HepG2 (cell line): ENCODE measurements at regions not wholly inside any gene's neighbourhood (a gene's known extent, or its start where the extent isn't known, plus 50 kb on each side); places are given as distances from the start of the nearest gene placed in this dataset.

ENCODE experiments used
- HNRNPL ChIP-seq: fragments of 200-400 bp; formaldehyde crosslinking; IDR thresholded peaks from 2 replicates; pipeline ENCODE4 v1.6.1; 2017; ENCODE audit warnings: mild to moderate bottlenecking, low read depth, low read length
- NCOA2 ChIP-seq: sonication (generic); formaldehyde crosslinking; IDR thresholded peaks from 2 replicates; pipeline ENCODE4 v1.8.0; 2022; ENCODE audit warnings: inconsistent platforms
- THAP8 ChIP-seq: sonication (generic); formaldehyde crosslinking; IDR thresholded peaks from 2 replicates; pipeline ENCODE4 v1.5.1; 2020; ENCODE audit warnings: missing genetic modification reagents, mild to moderate bottlenecking, borderline replicate concordance
- ZNF280B ChIP-seq: sonication (generic); formaldehyde crosslinking; IDR thresholded peaks from 2 replicates; pipeline ENCODE4 v1.5.0; 2020; ENCODE audit warnings: missing genetic modification reagents, mild to moderate bottlenecking, borderline replicate concordance

GRCh38 chr14:48553443-48553842, 878.0 kb upstream of the MDGA2 start:
- TF ChIP-seq THAP8 (CRISPR knock-in tag) = no peak
- TF ChIP-seq NCOA2 (CRISPR knock-in tag) = no peak
- no peak for TF ChIP-seq HNRNPL
- no peak for TF ChIP-seq ZNF280B (CRISPR knock-in tag)
